ENCODE measurements at regions not wholly inside any gene's neighbourhood (a gene's known extent, or its start where the extent isn't known, plus 50 kb on each side); places are given as distances from the start of the nearest gene placed in this dataset.

GRCh38 chr1:224540535-224540934, 75.6 kb upstream of the CNIH3 start:
- TF ChIP-seq GABPA (IDR thresholded peaks at IDR 0.05; ENCODE audit: borderline replicate concordance, insufficient read depth, low read length) = no peak
- TF ChIP-seq CHD1 (IDR thresholded peaks at IDR 0.05; ENCODE audit: low read depth, low read length) = no peak
- no peak for TF ChIP-seq TAF1 (IDR thresholded peaks at IDR 0.05; ENCODE audit: low read depth, low read length)
- no peak for TF ChIP-seq ZNF274 (IDR thresholded peaks at IDR 0.05; ENCODE audit: borderline replicate concordance, extremely low read depth, low read length)
- no peak for TF ChIP-seq RFX5 (IDR thresholded peaks at IDR 0.05; ENCODE audit: borderline replicate concordance, low read depth, low read length)
- TF ChIP-seq CTCF (IDR thresholded peaks at IDR 0.05; ENCODE audit: control extremely low read depth in 1 of 3, insufficient read depth in 1 of 3, low read depth in 1 of 3, low read length in 3 of 3) = no peak
- no peak for TF ChIP-seq FOSL1 (IDR thresholded peaks at IDR 0.05; ENCODE audit: insufficient read depth, low read depth, low read length)
- no peak for TF ChIP-seq BCL11A (IDR thresholded peaks at IDR 0.05; ENCODE audit: low read depth in 2 of 2, low read length in 2 of 2)
- no peak for TF ChIP-seq SIX5 (IDR thresholded peaks at IDR 0.05; ENCODE audit: low read depth, low read length)
- no peak for TF ChIP-seq SP1 (IDR thresholded peaks at IDR 0.05; ENCODE audit: low read depth, low read length)
- no peak for TF ChIP-seq JUND (IDR thresholded peaks at IDR 0.05; ENCODE audit: low read length)
- no peak for TF ChIP-seq RBBP5 (IDR thresholded peaks at IDR 0.05; ENCODE audit: borderline replicate concordance, low read depth, low read length)

All from H1 (cell line).